ENCODE measurements at regions not wholly inside any gene's neighbourhood (a gene's known extent, or its start where the extent isn't known, plus 50 kb on each side); places are given as distances from the start of the nearest gene placed in this dataset.

- no peak for DNase-seq (ENCODE audit: low spot score)
- H3K27ac ChIP-seq, result no peak overlapping the region
- TF ChIP-seq CTCF (IDR thresholded peaks at IDR 0.05), result no peak
- no peaks in the 10 kb centered on the region for H3K36me3 ChIP-seq
- no peaks in the 10 kb centered on the region for H3K27me3 ChIP-seq
- H3K4me1 ChIP-seq, result no peaks in the 10 kb centered on the region
- no peaks in the 10 kb centered on the region for H3K9me3 ChIP-seq
- no peak overlapping the region for H3K4me3 ChIP-seq
Observed at GRCh38 chr22:48175721-48176120, 1413.3 kb downstream of the TBC1D22A start.

GRCh38 chr22:48173773-48174160, 1411.3 kb downstream of the TBC1D22A start:
- TF ChIP-seq CTCF (IDR thresholded peaks at IDR 0.05), result no peak
- Histone ChIP-seq H3K27me3 (no peaks in the 10 kb centered on the region), H3K27ac (no peak overlapping the region), H3K4me1 (no peaks in the 10 kb centered on the region), H3K9me3 (no peaks in the 10 kb centered on the region), H3K4me3 (no peak overlapping the region), H3K36me3 (no peaks in the 10 kb centered on the region)
- DNase-seq (ENCODE audit: low spot score), result no peak

- no peak for DNase-seq (ENCODE audit: low spot score)
- no peaks in the 10 kb centered on the region for H3K4me1 ChIP-seq
- no peaks in the 10 kb centered on the region for H3K27me3 ChIP-seq
- no peaks in the 10 kb centered on the region for H3K9me3 ChIP-seq
- TF ChIP-seq CTCF (IDR thresholded peaks at IDR 0.05), result no peak
- H3K36me3 ChIP-seq, result no peaks in the 10 kb centered on the region
- no peak overlapping the region for H3K27ac ChIP-seq
- H3K4me3 ChIP-seq, result no peak overlapping the region
Observed at GRCh38 chr22:48173061-48173772, 1410.8 kb downstream of the TBC1D22A start.

GRCh38 chr22:48171271-48171691, 1408.8 kb downstream of the TBC1D22A start:
- Histone ChIP-seq H3K27me3 (no peaks in the 10 kb centered on the region), H3K4me3 (no peak overlapping the region), H3K9me3 (no peaks in the 10 kb centered on the region), H3K27ac (no peak overlapping the region), H3K4me1 (no peaks in the 10 kb centered on the region), H3K36me3 (no peaks in the 10 kb centered on the region)
- DNase-seq (ENCODE audit: low spot score), result no peak
- no peak for TF ChIP-seq CTCF (IDR thresholded peaks at IDR 0.05)

GRCh38 chr22:48169227-48169626, 1406.8 kb downstream of the TBC1D22A start:
- no peak for TF ChIP-seq CTCF (IDR thresholded peaks at IDR 0.05)
- no peaks in the 10 kb centered on the region for H3K27me3 ChIP-seq
- H3K4me3 ChIP-seq, result no peak overlapping the region
- H3K36me3 ChIP-seq, result no peaks in the 10 kb centered on the region
- H3K9me3 ChIP-seq, result no peaks in the 10 kb centered on the region
- no peaks in the 10 kb centered on the region for H3K4me1 ChIP-seq
- H3K27ac ChIP-seq, result no peak overlapping the region
- DNase-seq (ENCODE audit: low spot score), result no peak

GRCh38 chr22:48167238-48167637, 1404.8 kb downstream of the TBC1D22A start:
- no peaks in the 10 kb centered on the region for H3K4me1 ChIP-seq
- no peak for DNase-seq (ENCODE audit: low spot score)
- no peaks in the 10 kb centered on the region for H3K27me3 ChIP-seq
- TF ChIP-seq CTCF (IDR thresholded peaks at IDR 0.05), result no peak
- no peak overlapping the region for H3K27ac ChIP-seq
- no peaks in the 10 kb centered on the region for H3K36me3 ChIP-seq
- H3K4me3 ChIP-seq, result no peak overlapping the region
- no peaks in the 10 kb centered on the region for H3K9me3 ChIP-seq

Measured in right atrium auricular region (tissue), 2 donors.